ENCODE measurements at regions not wholly inside any gene's neighbourhood (a gene's known extent, or its start where the extent isn't known, plus 50 kb on each side); places are given as distances from the start of the nearest gene placed in this dataset.

- TF ChIP-seq, protein P1, sequence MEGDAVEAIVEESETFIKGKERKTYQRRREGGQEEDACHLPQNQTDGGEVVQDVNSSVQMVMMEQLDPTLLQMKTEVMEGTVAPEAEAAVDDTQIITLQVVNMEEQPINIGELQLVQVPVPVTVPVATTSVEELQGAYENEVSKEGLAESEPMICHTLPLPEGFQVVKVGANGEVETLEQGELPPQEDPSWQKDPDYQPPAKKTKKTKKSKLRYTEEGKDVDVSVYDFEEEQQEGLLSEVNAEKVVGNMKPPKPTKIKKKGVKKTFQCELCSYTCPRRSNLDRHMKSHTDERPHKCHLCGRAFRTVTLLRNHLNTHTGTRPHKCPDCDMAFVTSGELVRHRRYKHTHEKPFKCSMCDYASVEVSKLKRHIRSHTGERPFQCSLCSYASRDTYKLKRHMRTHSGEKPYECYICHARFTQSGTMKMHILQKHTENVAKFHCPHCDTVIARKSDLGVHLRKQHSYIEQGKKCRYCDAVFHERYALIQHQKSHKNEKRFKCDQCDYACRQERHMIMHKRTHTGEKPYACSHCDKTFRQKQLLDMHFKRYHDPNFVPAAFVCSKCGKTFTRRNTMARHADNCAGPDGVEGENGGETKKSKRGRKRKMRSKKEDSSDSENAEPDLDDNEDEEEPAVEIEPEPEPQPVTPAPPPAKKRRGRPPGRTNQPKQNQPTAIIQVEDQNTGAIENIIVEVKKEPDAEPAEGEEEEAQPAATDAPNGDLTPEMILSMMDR (IDR thresholded peaks at IDR 0.05), result no peak
- TF ChIP-seq EZH2 (IDR thresholded peaks at IDR 0.05; ENCODE audit: borderline replicate concordance, insufficient read depth, low read depth, low read length, poor library complexity, severe bottlenecking), result no peak
These were observed 226.5 kb upstream of the SPRED2 start for GRCh38 chr2:65658881-65659280.

Measured in B cell (primary cell).